Fibroblast of pulmonary artery (primary cell): ENCODE measurements at regions not wholly inside any gene's neighbourhood (a gene's known extent, or its start where the extent isn't known, plus 50 kb on each side); places are given as distances from the start of the nearest gene placed in this dataset.
A peak's percentile ranks its signal among the peaks of the same experiment; 100 is the strongest.
"Not testable (repeated sequence)": the region's sequence is repeated elsewhere in the genome, so short reads cannot be mapped to it uniquely, and the experiment has no call there.

ENCODE experiments used
- DNase-seq: peaks from one replicate; pipeline ENCODE4 v3.0.0-alpha.2; 2010; ENCODE audit warnings: low read depth
- H3K4me3 ChIP-seq: replicated peaks from 2 replicates; pipeline ENCODE4 v1.5.1; 2011; ENCODE audit warnings: low read depth, mild to moderate bottlenecking, control low read depth, low read length, moderate library complexity
- CTCF ChIP-seq: IDR thresholded peaks from 2 replicates; pipeline ENCODE4 v1.5.1; 2011; ENCODE audit warnings: mild to moderate bottlenecking, control low read depth, low read length, inconsistent platforms; ENCODE audit errors: missing control alignments

- no peak for DNase-seq
- no peak overlapping the region for H3K4me3 ChIP-seq
- no peak for TF ChIP-seq CTCF
These were observed 446.4 kb upstream of the PTGER4 start for GRCh38 chr5:40233268-40233667.

- no peak overlapping the region for H3K4me3 ChIP-seq
- no peak for TF ChIP-seq CTCF
- DNase-seq: no peak
These were observed 451.8 kb upstream of the PTGER4 start for GRCh38 chr5:40227931-40228330.

- DNase-seq: peak; percentile 35
- no peak for TF ChIP-seq CTCF
- no peak overlapping the region for H3K4me3 ChIP-seq
These were observed 452.3 kb upstream of the PTGER4 start for GRCh38 chr5:40227366-40227765.

GRCh38 chr5:40226906-40227305, 452.8 kb upstream of the PTGER4 start:
- H3K4me3 ChIP-seq: no peak overlapping the region
- DNase-seq: no peak
- no peak for TF ChIP-seq CTCF

DNA sequence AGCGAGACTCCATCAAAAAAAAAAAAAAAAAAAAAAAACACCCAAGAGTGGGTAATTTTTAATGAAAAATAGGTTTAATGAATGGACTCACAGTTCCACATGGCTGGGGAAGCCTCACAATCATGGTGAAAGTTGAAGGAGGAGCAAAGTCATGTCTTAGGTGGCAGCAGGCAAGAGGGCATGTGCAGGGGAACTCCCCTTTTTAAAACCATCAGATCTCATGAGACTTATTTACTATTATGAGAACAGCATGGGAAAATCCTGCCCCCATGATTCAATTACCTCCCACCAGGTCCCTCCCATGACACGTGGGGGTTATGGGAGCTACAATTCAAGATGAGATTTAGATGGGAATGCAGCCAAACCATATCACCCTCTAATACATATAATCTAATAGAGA, 454.6 kb upstream of the PTGER4 start:
- not testable (repeated sequence) for DNase-seq, H3K4me3 ChIP-seq

GRCh38 chr5:40224421-40224820, 455.3 kb upstream of the PTGER4 start:
- no peak for DNase-seq
- TF ChIP-seq CTCF: no peak
- H3K4me3 ChIP-seq: no peak overlapping the region

- no peak for TF ChIP-seq CTCF
- no peak overlapping the region for H3K4me3 ChIP-seq
- DNase-seq: peak; percentile 35
These were observed 455.8 kb upstream of the PTGER4 start for GRCh38 chr5:40223884-40224402.
